Activated T-cell treated with anti-CD3 and anti-CD28 coated beads, Interleukin-2, amount 50 U/mL, for 1 hour (primary cell): ENCODE measurements at regions not wholly inside any gene's neighbourhood (a gene's known extent, or its start where the extent isn't known, plus 50 kb on each side); places are given as distances from the start of the nearest gene placed in this dataset.

Experiments used
- DNase-seq: peaks from one replicate; pipeline ENCODE4 v3.0.0-alpha.2; 2020

DNA sequence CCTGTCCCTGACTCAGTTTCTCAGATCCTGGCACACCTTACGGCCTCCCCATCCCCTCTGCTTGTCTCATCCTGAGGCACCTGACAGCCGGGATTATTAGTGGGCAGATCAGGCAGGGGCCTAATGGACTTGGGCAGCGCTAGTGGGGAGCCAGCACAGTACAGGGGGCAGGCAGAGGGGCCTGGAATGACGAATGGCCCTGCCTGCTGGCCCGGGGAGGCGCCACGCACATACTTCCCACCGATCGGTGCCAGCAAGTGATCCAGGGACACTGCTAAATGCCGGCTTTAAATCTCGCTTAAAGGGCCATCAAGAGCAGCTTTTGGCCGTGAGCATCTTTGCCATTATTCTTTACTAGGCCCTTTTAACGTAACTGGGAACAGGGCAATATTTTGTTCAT, 188.4 kb downstream of the DHX35 start:
- no peak for DNase-seq

DNA sequence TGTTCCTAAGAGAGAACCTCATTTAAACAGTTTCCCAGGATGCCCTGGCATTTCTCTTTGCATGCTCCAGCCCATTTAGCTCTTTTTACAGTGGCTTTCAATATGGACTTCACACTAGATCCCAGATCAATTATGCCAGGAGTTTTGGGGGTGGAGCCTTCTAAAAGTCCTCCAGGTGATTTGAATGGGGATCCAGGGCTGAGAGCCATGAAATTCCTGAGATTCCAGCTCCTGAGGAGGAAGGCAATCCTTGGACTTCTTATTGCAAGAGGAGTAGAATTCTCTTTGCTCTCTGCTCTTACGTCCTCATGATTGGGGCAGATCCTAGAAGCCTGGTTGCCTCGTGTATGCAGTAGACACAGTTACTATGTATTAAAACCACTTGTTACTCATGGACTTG, 184.2 kb downstream of the DHX35 start:
- DNase-seq, result no peak

DNA sequence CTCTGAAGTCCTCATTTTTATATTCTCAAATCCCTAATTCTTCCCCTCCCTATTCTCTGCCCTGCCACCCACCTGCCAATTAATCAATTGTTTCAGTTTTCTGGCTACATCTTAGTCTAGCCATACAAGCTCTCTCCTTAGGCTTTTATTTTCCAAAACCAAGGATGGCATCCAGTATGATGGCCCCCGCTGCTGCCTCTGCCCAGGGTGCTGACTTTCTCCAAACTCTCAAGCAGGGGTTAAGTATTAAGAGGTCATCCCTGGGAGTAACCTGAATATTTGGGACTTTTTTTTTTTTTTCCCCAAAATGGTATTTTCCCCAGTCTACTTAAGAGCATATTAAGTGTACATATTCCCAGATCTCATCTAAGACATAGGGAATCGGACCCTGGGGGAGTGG, 183.8 kb downstream of the DHX35 start:
- DNase-seq, result no peak

DNA sequence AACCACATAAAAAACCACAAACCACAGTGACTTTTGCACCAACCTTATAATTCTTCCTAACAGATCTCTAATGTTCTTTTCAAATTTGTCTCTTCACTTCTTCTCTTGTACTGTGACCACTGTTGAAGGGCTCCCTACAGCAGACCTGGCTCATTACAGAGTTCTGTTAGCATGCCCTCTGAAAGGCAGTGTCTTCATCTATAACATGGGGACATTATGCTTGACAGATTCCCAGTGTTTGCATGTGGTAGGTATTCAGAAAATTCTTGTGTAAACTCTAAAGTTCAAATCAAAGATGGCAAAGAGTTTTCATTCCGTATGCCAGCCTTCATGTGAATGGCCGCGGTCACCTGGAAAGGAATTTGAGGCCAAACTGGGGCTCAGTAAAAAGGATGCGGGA, 182.6 kb downstream of the DHX35 start:
- no peak for DNase-seq

DNA sequence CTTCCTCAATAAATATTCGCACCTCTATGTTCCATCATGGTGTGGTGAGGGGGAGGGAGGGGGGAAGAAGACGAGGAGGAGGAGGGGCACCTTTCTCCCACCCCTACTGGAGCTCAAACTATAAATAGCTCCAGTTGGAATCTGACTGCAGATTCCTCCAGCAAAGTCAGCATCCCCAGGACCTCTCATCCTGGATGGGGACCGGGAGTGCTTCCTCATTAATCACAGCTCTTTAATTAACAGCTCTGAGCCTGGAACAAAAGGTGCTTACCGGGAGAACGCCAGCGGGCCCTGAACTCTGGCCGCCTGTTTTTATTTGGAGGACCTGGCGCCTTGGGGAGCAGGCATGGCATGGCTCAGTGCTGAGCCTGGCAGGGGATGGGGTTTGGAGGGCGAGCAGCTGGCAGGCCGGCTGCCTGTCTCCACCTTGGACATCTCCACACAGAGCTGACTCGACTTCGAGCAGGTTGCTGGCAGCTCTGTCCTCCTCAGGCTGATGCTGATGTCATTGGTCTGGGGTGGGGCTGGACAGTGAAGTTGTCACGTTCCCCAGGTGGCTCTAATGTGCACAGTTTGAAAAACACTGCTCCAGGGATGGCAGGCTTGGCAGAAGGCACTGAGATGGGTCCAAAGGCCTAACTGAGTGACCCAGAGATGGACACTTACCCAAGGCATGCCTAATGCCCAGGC, 180.4 kb downstream of the DHX35 start:
- no peak for DNase-seq

DNA sequence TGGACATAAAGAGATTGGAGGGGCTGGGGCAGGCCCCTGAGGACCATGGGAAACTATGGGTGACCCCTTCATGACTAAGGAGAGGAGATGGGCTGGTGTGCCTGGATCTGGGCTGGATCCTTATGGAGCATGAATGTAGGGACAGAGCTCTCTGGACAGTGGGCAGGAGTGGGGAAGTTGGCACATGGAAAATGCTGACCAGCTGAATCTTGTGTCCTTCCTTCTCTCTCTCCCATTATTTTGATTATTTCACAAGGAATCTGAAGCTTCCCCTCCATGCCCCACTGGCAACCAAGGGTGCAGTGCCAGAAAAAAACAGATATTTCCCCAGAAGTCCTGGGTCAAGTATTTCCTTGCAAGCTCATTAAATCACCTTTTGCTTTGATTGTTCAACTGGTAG, 175.2 kb downstream of the DHX35 start:
- DNase-seq, result no peak

DNA sequence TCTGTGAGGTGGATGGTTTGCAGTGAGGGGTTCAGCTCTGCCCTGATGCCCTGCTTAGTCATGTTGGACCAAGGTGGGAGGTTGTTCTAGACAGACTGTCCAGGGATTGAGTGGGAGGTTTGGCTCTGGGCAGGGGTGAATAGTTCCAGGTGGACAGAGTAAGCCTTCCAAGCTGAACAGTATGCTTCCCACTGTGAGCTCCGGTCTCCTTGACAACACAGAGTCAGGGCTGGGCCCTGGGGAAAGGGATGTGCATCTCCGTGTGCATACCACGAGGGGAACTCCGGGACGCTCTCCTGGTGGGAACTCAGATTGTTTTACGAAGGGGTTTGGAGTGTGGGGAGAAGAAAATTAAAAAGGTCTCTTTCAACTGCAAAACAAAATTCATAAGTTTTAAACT, 174.7 kb downstream of the DHX35 start:
- DNase-seq, result no peak

DNA sequence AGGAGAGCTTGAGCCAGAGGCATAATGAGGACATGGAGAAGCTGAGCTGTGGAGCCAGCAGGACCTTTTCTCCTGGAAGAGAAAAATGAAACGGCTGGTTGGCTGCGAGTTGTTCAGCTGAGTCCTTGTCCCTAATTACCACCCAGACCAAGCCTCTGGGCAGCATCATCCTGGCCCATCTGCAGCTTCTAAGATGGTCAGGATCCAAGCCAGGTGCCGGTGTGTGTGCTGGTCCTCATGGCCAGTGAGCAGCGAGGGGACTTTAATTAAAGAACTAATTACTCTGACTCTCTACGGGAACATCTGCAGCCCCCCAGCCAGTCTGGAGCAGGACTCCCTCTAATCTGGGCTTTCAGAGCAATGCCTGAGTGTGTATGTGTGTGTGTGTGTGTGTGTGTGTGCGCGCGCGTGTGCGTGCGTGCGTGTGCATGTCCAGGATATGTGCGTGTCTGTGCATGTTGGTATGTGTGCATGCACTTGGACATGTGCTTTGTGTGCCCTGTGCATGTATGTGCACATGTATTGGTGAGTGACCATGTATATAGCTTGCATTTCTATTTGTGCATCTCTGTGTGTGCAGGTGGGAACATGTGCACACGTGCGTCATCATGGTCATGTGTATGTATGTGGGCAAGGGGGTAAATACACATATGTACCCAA, 173.9 kb downstream of the DHX35 start:
- no peak for DNase-seq

DNA sequence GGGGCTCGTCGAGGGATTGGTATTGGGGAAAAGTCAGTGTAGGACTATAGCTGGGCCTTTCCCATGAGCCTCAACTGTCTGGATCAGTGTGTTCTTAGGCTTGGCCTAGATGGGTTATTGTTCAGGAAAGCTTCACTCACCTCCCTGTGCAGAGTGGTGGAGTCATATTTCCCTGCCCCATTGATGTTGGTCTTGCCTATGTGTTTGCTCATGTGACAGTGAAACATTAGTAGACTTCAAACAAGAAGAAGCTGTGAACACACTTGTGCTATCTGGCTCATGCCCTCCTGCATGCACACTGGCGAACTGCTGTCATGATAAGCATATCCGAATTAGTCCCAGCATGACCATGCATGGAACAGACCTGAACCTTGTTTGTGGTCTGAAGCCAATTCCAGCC, 171.1 kb downstream of the DHX35 start:
- DNase-seq, result no peak

DNA sequence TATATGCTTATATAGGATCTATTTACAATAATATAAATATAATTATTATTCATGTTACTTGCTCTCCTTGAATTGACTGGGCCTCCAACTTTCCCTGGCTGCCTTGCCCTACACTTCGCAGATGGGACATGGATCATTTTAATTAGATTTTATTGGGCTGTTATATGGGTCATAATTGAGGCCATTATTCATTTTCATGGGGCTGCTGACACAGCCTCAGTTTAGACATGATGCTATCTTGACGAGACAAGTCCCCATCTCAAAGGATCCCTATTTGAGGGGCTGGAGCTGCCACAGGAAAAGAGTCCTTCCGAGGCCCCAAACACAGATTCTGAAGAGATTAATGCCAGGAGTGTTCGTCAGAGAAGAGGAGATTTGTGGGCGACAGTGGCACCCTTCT, 170.4 kb downstream of the DHX35 start:
- DNase-seq, result no peak

DNA sequence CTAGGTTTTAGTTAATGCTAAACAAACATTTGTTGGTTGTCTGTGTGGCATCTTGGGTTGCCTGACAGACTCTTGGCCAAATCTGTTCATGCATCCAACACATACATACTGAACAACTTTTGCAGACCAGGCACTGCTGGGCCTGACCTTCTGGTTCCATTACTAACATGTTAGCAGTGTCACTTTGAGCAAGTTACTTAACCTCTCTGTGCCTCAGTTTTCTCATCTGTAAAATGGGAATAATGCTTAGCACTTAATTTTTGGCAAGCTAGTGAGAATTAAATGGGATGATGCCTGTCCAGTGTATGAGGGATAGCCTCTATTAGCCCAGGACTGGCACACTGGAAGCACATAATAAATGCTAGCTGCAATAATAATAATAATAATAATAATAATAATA, 169.9 kb downstream of the DHX35 start:
- no peak for DNase-seq

DNA sequence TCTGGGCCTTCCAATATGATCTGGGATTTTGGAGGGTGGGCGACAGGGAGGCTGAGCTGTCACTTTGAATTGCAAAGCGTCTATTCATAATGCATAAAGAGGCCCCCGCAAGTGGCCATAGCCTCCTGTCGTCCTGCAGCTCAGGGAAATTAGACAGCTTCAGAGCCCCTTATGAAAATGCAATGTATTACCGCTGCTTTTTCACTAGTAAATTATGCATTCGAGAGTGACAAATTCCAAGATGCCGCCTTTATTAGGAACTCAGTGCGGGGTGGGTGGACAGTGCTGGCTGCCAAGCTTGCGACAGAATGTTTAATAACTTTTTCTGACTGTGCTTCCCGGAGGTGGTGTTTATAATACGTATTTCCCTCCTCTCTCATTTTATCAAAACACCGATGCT, 168.5 kb downstream of the DHX35 start:
- no peak for DNase-seq

DNA sequence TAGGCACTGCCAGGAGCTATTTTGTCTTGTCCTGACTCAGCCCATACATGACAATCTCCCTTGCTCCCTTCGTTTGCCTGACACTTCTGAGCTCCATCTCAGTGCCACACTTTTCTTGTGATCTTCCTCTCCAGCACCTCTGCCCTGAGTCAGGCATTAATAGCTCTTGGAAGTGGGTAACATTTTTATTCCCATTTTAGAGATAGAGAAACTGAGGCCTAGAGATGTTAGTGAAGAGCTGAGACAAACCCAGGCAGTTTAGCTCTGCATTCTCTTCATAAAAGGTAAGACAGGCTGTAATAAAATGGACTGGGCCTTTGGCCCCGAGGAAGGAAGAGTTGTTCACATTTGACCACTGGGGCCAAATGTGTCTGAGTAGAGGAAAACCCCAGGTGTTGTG, 167.4 kb downstream of the DHX35 start:
- DNase-seq, result no peak

DNA sequence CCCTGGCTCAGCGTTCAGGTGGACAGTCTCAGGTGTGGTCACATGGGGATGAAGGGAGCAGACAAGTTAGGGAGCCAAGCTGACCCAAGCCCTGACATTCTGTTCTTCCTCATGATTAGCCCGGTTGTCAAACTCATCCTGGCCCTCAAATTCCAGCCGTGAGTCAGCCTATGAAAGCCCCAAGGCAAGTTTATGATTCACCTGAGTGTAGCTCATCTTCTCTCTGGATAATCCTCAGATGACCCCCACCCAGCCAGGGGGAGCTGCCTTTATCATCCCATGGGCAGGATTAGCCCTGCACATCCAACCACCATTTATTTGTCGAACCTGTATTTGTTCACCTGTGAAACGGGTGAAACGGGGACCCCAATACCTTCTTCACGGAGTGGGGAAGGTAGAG, 161.9 kb downstream of the DHX35 start:
- no peak for DNase-seq

DNA sequence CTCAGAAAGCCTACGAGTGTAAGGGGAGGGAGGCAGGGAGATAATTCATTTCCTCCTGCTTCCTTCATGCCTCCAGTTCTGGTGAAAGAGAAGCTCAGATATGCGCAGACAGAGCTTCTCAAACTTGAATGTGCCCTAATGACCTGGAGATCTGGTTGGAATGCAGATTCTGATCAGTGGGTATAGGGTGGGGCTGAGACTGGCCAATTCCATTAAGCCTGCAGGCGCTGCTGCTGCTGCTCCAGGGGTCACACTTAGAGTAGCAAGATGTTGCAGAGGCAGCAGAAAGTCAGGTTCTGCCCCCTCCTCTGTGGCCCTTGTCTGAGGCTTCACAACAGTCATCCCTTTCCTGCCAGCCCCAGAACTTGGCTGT, 161.0 kb downstream of the DHX35 start:
- no peak for DNase-seq

DNA sequence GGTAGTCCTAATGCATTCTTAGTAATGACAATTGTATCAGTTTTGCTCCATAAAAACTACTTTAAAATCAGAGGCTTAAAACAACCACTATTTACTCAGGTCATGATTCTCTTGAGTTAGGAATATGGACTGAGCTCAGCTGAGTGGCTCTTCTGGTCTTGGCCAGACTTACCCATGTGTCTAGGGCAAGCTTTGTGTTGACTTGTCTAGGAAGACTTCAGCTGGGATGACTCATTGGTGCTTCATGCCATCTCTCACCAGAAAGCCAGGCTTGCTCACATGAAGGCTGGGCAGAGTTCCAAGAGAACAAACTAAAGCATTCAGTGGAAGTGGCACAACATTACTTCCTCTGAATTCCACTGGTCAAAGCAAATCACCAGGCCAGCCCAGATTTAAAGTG, 155.3 kb downstream of the DHX35 start:
- DNase-seq, result no peak

DNA sequence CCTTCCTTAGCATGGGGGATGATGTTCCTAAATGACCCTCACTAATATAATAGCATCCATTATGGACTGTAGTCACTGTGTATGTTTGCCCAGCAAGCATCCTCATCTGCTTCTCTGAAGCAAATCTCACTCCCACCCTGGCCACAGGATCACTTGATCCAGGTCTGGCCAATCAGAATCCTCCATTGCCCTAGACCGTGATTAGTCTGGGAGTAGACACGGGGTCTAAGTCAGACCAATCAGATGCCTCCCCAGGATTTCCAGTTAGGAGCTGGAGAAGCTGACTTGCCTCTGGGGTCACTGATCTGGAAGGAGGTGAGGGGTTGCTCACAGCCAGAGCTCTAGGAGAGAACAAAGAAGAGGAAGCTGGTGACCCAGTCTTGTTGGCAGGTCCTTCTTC, 153.9 kb downstream of the DHX35 start:
- DNase-seq, result no peak

DNA sequence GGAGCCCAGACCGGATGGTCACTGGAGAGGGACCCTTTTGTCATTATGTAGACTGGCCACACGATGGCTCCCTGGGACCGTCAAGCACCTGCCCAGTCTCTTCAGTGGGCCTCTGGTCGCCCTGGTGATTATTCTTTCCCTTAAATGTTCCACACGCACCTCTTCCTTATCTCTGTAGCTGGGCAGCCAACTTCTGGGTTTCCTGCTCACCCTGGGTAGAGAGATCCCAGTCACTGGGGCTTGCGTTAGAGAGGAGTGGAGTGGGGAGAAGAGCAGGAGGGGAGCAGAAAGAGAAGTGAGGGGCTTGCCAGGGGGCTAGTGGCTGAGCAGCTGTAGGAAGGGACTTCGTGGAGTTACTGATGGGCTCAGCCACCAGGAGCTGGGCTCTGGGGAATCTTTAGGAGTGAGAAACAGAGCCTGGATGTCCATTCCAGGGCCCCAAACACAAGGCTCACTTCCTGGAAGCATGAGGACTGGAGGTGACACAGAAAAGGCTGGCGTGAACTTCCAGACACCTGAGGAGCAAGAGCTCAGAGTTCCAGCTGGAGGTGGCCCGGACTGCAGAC, 150.1 kb downstream of the DHX35 start:
- no peak for DNase-seq

DNA sequence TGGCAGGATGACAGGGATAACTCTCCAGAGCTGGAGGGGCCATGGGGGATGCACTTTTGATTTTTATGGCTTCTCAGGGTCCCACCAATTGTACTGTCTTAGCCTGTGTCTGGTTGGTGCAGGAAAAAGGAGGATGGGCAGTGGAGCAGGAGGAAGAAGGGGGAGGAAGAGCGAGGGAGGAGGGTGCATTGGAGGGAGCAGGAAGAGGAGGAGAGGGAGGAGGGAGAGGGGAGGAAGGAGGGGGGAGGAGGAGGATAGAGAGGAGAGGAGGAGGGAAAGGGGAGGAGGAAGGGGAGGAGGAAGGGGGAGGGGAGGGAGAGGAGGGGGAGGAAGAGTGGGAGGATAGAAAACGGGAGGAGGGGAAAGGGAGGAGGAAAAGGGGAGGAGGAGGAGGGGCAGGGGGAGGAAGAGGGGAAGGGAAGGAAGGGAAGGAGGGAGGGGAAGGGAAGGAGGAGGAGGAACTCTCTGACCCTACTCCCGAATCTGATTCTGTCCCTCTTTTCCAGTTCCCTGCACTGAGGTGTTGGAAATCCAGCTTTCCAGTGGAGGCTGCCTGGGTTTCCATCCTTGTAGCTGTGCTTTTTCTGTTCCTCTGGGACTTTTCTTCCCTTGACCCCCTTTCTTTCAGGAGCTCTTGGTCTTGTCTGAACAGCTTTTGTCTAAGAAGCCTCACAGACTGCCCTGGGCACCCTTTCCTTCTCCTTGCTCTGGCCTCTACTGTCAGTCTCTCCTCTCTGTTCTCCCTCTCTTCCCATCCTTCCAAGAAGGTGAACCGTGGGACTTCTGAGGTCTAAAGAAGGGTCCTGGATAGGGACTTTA, 149.4 kb downstream of the DHX35 start:
- DNase-seq, result no peak

DNA sequence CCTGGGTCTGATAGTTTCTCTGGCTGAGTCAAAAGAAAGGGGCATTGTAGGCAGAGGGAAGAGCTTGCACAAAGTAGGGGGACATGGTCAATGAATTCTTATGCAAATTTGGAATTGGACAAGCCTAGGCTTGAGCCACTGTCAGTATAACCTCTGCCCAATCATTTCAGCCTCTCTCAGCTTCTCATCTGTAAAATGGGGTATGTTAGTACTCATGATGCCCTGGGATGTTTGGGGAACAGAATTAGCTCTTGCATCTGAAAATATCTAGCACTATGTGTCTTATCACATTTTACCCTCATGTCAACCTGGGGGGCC, 148.6 kb downstream of the DHX35 start:
- no peak for DNase-seq

DNA sequence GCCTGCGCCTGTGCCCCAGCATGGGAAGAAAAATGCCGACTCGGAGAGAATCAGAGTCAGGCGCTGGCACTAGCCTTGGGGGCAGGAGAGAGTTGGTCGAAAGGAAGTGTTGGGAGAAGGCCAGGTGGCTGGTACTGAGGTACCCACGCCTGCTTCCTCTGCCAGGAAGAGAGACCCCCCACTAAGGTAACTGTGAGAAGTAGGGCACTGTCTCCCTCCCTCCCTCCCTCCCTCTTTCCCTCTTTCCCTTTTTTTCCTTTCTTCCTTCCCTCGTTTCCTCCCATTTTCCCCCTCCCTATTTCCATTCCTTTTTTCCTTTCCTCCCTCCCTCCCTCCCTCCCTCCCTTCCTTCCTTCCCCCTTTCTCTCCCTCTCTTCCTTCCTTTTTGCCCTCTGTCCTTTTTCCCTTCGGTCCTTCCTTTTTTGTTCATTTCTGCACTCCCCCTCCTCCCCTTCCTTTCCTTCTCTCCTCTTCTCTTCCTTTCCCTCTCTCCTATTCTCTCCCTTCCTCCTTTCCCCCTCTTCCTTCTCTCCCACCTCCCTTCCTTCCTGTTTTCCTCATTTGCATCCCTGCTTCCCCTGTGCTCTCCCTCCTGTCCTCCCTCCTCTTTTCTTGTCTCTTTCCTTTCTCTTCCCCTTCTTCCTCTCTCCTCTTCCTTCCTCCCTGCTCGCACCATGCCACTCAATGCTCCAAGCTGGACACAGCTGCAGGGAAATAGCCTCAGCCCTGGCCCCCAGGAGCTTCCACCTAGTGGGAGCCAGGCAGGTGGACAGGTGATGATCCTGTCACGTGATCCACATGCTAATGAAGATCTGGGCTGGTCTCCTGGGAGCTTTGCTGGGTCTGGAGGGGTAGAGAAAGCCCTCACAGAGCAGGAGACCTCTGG, 148.0 kb downstream of the DHX35 start:
- no peak for DNase-seq

DNA sequence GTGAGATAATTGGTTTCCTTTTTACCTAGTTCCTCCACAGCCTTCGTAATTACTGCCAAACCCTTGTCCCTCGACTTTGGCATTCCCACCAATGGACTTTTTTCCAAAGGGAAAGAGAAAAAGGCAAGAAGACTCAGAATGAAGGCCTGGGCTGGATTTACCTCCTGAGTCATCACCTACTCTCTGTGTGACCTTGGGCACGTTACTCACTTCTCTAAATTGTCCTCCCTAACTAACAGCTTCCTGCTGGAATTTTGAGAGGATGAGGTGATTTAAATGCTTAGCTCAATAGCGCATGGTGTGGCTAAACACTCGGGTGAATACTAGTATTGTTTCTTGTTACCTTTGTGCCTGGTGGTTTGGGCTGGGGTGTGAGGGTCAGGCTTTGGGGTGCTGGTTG, 146.6 kb downstream of the DHX35 start:
- DNase-seq, result no peak

DNA sequence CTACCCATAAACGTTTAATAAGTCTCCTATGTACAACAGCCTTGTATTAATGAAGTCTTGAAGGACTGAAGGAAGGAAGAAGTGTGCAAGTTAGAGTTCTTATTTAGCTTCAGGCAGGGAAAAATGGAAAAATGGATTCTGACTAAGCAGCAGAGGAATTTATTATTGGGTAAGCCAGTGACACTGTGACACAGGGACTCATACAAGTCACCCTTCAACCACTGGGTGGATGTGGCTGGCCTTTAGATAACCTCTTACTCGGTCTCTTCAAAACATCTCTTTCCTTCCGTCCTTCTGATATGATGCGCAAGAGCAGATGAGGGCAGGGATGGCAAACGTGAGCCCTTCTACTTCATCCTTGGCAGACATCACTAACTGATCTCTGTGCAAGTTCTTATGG, 145.6 kb downstream of the DHX35 start:
- no peak for DNase-seq
